ENCODE measurements at regions not wholly inside any gene's neighbourhood (a gene's known extent, or its start where the extent isn't known, plus 50 kb on each side); places are given as distances from the start of the nearest gene placed in this dataset.

GRCh38 chr14:40096968-40097367, 664.7 kb upstream of the FBXO33 start:
- Mint-ChIP-seq H3K27ac (no peak overlapping the region), H3K27me3 (no peaks in the 10 kb centered on the region), H3K4me1 (ENCODE audit: low read depth) (peaks cover 1% of the 10 kb centered on the region), H3K36me3 (ENCODE audit: insufficient read depth) (no peaks in the 10 kb centered on the region), H3K9me3 (ENCODE audit: low read depth) (no peaks in the 10 kb centered on the region), H3K4me3 (ENCODE audit: low read depth) (no peak overlapping the region)
- no peak for TF ChIP-seq CTCF (IDR thresholded peaks at IDR 0.05; ENCODE audit: unreplicated experiment)
- DNase-seq (ENCODE audit: low spot score, unreplicated experiment) = no peak

- no peak for DNase-seq (ENCODE audit: low spot score, unreplicated experiment)
- Mint-ChIP-seq H3K27me3 (no peaks in the 10 kb centered on the region), H3K4me3 (ENCODE audit: low read depth) (no peak overlapping the region), H3K9me3 (ENCODE audit: low read depth) (no peaks in the 10 kb centered on the region), H3K4me1 (ENCODE audit: low read depth) (peaks cover 1% of the 10 kb centered on the region), H3K36me3 (ENCODE audit: insufficient read depth) (no peaks in the 10 kb centered on the region), H3K27ac (no peak overlapping the region)
- no peak for TF ChIP-seq CTCF (IDR thresholded peaks at IDR 0.05; ENCODE audit: unreplicated experiment)
These were observed 661.6 kb upstream of the FBXO33 start for GRCh38 chr14:40093800-40094199.

- no peak overlapping the region for H3K4me3 Mint-ChIP-seq (ENCODE audit: low read depth)
- DNase-seq (ENCODE audit: low spot score, unreplicated experiment) = no peak
- H3K27me3 Mint-ChIP-seq = no peaks in the 10 kb centered on the region
- no peaks in the 10 kb centered on the region for H3K4me1 Mint-ChIP-seq (ENCODE audit: low read depth)
- H3K9me3 Mint-ChIP-seq (ENCODE audit: low read depth) = no peaks in the 10 kb centered on the region
- H3K27ac Mint-ChIP-seq = no peak overlapping the region
- no peaks in the 10 kb centered on the region for H3K36me3 Mint-ChIP-seq (ENCODE audit: insufficient read depth)
- no peak for TF ChIP-seq CTCF (IDR thresholded peaks at IDR 0.05; ENCODE audit: unreplicated experiment)
These were observed 641.9 kb upstream of the FBXO33 start for GRCh38 chr14:40074169-40074568.

GRCh38 chr14:40072175-40072574, 639.9 kb upstream of the FBXO33 start:
- Mint-ChIP-seq H3K4me1 (ENCODE audit: low read depth) (no peaks in the 10 kb centered on the region), H3K27me3 (no peaks in the 10 kb centered on the region), H3K4me3 (ENCODE audit: low read depth) (no peak overlapping the region), H3K36me3 (ENCODE audit: insufficient read depth) (no peaks in the 10 kb centered on the region), H3K9me3 (ENCODE audit: low read depth) (no peaks in the 10 kb centered on the region), H3K27ac (no peak overlapping the region)
- TF ChIP-seq CTCF (IDR thresholded peaks at IDR 0.05; ENCODE audit: unreplicated experiment) = no peak
- DNase-seq (ENCODE audit: low spot score, unreplicated experiment) = no peak

GRCh38 chr14:40058901-40059897, 627.0 kb upstream of the FBXO33 start:
- Mint-ChIP-seq H3K27ac (no peak overlapping the region), H3K4me1 (ENCODE audit: low read depth) (peaks cover 2% of the 10 kb centered on the region), H3K4me3 (ENCODE audit: low read depth) (no peak overlapping the region), H3K36me3 (ENCODE audit: insufficient read depth) (no peaks in the 10 kb centered on the region), H3K27me3 (no peaks in the 10 kb centered on the region), H3K9me3 (ENCODE audit: low read depth) (no peaks in the 10 kb centered on the region)
- no peak for DNase-seq (ENCODE audit: low spot score, unreplicated experiment)
- TF ChIP-seq CTCF (IDR thresholded peaks at IDR 0.05; ENCODE audit: unreplicated experiment) = no peak

Measured in progenitor cell of endocrine pancreas (in vitro differentiated cells).